T-cell (primary cell): ENCODE measurements at regions not wholly inside any gene's neighbourhood (a gene's known extent, or its start where the extent isn't known, plus 50 kb on each side); places are given as distances from the start of the nearest gene placed in this dataset.

Source experiments
- ATAC-seq, 4 experiments: fragments of 200-7000 bp in 3 of 4; fragments of 150-1000 bp in 1 of 4; cut with Tn5 transposase; replicated peaks in 1 of 4; 1 replicate in 3 of 4; 2 replicates in 1 of 4; pipeline ENCODE4 v1.10.0; 2021; ENCODE audit warnings: moderate library complexity in 3 of 4, mild to moderate bottlenecking in 2 of 4, moderate number of reproducible peaks in 1 of 4
- CTCF ChIA-PET, 2 donors: fragments of 300-600 bp; sonication (Branson Sonifier 250); formaldehyde crosslinking; loops; one replicate each; lab custom pipeline; 2022; ENCODE audit warnings: antibody characterized with exemption in 2 of 2; lab: Charles Lee
- POLR2A ChIA-PET, 2 donors: fragments of 300-600 bp; sonication (Branson Sonifier 250); formaldehyde crosslinking; loops; one replicate each; lab custom pipeline; 2022; ENCODE audit warnings: antibody characterized with exemption in 2 of 2; lab: Charles Lee
- DNase-seq, 35 experiments: peaks; one replicate each; pipeline versions ENCODE4 v3.0.0 to v3.0.0-alpha.2; 2013 to 2023
- H3K27ac ChIP-seq: one replicate; pipeline ENCODE4 v1.5.1; 2013; ENCODE audit warnings: low read length
- H3K27me3 ChIP-seq, 2 experiments: replicated peaks in 1 of 2; 1 replicate in 1 of 2; 2 replicates in 1 of 2; pipeline versions ENCODE4 v1.6.1 to v1.7.0; 2013; ENCODE audit warnings: low read length in 1 of 2, mixed read lengths in 1 of 2; ENCODE audit not compliant: control insufficient read depth in 2 of 2, insufficient read depth in 2 of 2; ENCODE audit errors: extremely low read depth in 1 of 2
- H3K36me3 ChIP-seq, 2 donors: 1 replicate in 1 of 2; 2 replicates in 1 of 2; pipeline versions ENCODE4 v1.6.1 to v1.7.0; 2013; ENCODE audit warnings: low read length in 1 of 2; ENCODE audit not compliant: control insufficient read depth in 2 of 2, insufficient read depth in 1 of 2; ENCODE audit errors: extremely low read depth in 1 of 2
- H3K4me1 ChIP-seq, 2 experiments: 1 replicate in 1 of 2; 2 replicates in 1 of 2; pipeline versions ENCODE4 v1.6.1 to v1.7.0; 2013; ENCODE audit warnings: low read length in 2 of 2, mixed read lengths in 1 of 2; ENCODE audit not compliant: insufficient read depth in 2 of 2, control insufficient read depth in 1 of 2; ENCODE audit errors: extremely low read depth in 1 of 2
- H3K4me3 ChIP-seq, 2 donors: 1 replicate in 1 of 2; 2 replicates in 1 of 2; pipeline versions ENCODE4 v1.5.1 to v1.7.0; 2013; ENCODE audit warnings: mild to moderate bottlenecking in 2 of 2, low read length in 1 of 2, moderate library complexity in 1 of 2; ENCODE audit not compliant: control insufficient read depth in 1 of 2; ENCODE audit errors: extremely low read depth in 1 of 2
- H3K9me3 ChIP-seq: 2 replicates; pipeline ENCODE4 v1.7.0; 2013
- H3K27ac Mint-ChIP-seq, 2 donors: one replicate each; pipeline ENCODE4 v1.8.0; 2020 to 2021; ENCODE audit warnings: mild to moderate bottlenecking in 2 of 2, mixed read lengths in 2 of 2
- H3K27me3 Mint-ChIP-seq, 2 donors: one replicate each; pipeline ENCODE4 v1.8.0; 2021 to 2022; ENCODE audit warnings: mixed read lengths in 2 of 2
- H3K36me3 Mint-ChIP-seq: one replicate; pipeline ENCODE4 v1.8.0; 2021; ENCODE audit warnings: mixed read lengths
- H3K4me1 Mint-ChIP-seq, 3 donors: one replicate each; pipeline ENCODE4 v1.8.0; 2020 to 2022; ENCODE audit warnings: mixed read lengths in 3 of 3, mild to moderate bottlenecking in 1 of 3
- H3K4me3 Mint-ChIP-seq, 3 donors: one replicate each; pipeline ENCODE4 v1.8.0; 2020 to 2022; ENCODE audit warnings: mild to moderate bottlenecking in 3 of 3, mixed read lengths in 3 of 3, moderate library complexity in 3 of 3
- H3K9me3 Mint-ChIP-seq, 3 donors: one replicate each; pipeline ENCODE4 v1.8.0; 2020 to 2022; ENCODE audit warnings: mixed read lengths in 3 of 3
- WGBS: methylation state at CpG from one replicate; pipeline ENCODE4 v1.1.5; 2013; ENCODE audit warnings: missing lambda C conversion rate; ENCODE audit not compliant: insufficient coverage; 5-methylcytosine and 5-hydroxymethylcytosine counted together

- no peak overlapping the region for H3K4me3 ChIP-seq
- WGBS: 90% methylated on average over 2 of the region's 4 CpGs
- H3K36me3 Mint-ChIP-seq: peaks cover 8% of the 10 kb centered on the region
- H3K4me3 Mint-ChIP-seq: no peak overlapping the region
- DNase-seq: no peak
- ATAC-seq: no peak
- ChIA-PET CTCF (no interaction called here), POLR2A (no interaction called here)
- no peaks in the 10 kb centered on the region for H3K9me3 ChIP-seq
- no peaks in the 10 kb centered on the region for H3K36me3 ChIP-seq
- peaks cover 0 to 3% of the 10 kb centered on the region in 2 donors for H3K27me3 Mint-ChIP-seq
- no peaks in the 10 kb centered on the region for H3K9me3 Mint-ChIP-seq
- H3K4me1 Mint-ChIP-seq: peaks cover 15 to 27% (median 15%) of the 10 kb centered on the region in 3 donors
- no peaks in the 10 kb centered on the region for H3K27me3 ChIP-seq
- no peak overlapping the region for H3K27ac Mint-ChIP-seq
- H3K27ac ChIP-seq: no peak overlapping the region
- peaks cover 0 to 4% of the 10 kb centered on the region in 2 experiments for H3K4me1 ChIP-seq
Observed at GRCh38 chr17:63066158-63066813, 100.3 kb downstream of the TANC2 start.

GRCh38 chr17:63069245-63069644 lies 103.2 kb downstream of the TANC2 start:
- H3K4me3 ChIP-seq: no peak overlapping the region
- no peak overlapping the region for H3K27ac ChIP-seq
- Mint-ChIP-seq H3K27ac (no peak overlapping the region), H3K36me3 (peaks cover 8% of the 10 kb centered on the region), H3K4me1 (peaks cover 15 to 25% (median 15%) of the 10 kb centered on the region in 3 donors), H3K4me3 (no peak overlapping the region), H3K9me3 (no peaks in the 10 kb centered on the region), H3K27me3 (peaks cover 0 to 3% of the 10 kb centered on the region in 2 donors)
- CTCF ChIA-PET: no interaction called here
- DNase-seq (no peak), ATAC-seq (no peak)
- WGBS: 36% methylated on average over 1 of the region's 1 CpG
- H3K36me3 ChIP-seq: no peaks in the 10 kb centered on the region
- no peaks in the 10 kb centered on the region for H3K27me3 ChIP-seq
- H3K4me1 ChIP-seq: peaks cover 0 to 4% of the 10 kb centered on the region in 2 experiments
- POLR2A ChIA-PET: interaction anchor here in 1 of 2 donors (0.6 kb wide), 1 partner anchor 155 kb away, joined by 3 read pairs; no protein-coding TSS in a partner anchor
- no peaks in the 10 kb centered on the region for H3K9me3 ChIP-seq

- ChIA-PET CTCF (no interaction called here), POLR2A (no interaction called here)
- no peak overlapping the region for H3K4me3 ChIP-seq
- H3K27me3 Mint-ChIP-seq: peaks cover 0 to 3% of the 10 kb centered on the region in 2 donors
- H3K4me3 Mint-ChIP-seq: no peak overlapping the region
- ATAC-seq (no peak), DNase-seq (no peak)
- no peaks in the 10 kb centered on the region for H3K36me3 ChIP-seq
- peaks cover 6% of the 10 kb centered on the region for H3K36me3 Mint-ChIP-seq
- H3K9me3 ChIP-seq: no peaks in the 10 kb centered on the region
- H3K4me1 ChIP-seq: peaks cover 0 to 4% of the 10 kb centered on the region in 2 experiments
- no peak overlapping the region for H3K27ac Mint-ChIP-seq
- H3K9me3 Mint-ChIP-seq: no peaks in the 10 kb centered on the region
- H3K4me1 Mint-ChIP-seq: peaks cover 13 to 23% (median 15%) of the 10 kb centered on the region in 3 donors
- no peaks in the 10 kb centered on the region for H3K27me3 ChIP-seq
- no CpG with 5 or more reads among the region's 1 CpG for WGBS
- no peak overlapping the region for H3K27ac ChIP-seq
Observed at GRCh38 chr17:63070031-63070430, 104.0 kb downstream of the TANC2 start.

GRCh38 chr17:63071797-63072196 lies 105.8 kb downstream of the TANC2 start:
- H3K4me1 Mint-ChIP-seq: peaks cover 6 to 11% (median 6%) of the 10 kb centered on the region in 3 donors
- ChIA-PET CTCF (no interaction called here), POLR2A (no interaction called here)
- Histone ChIP-seq H3K4me3 (no peak overlapping the region), H3K4me1 (no peaks in the 10 kb centered on the region), H3K27me3 (no peaks in the 10 kb centered on the region), H3K36me3 (no peaks in the 10 kb centered on the region), H3K27ac (no peak overlapping the region), H3K9me3 (no peaks in the 10 kb centered on the region)
- no peak overlapping the region for H3K27ac Mint-ChIP-seq
- no peaks in the 10 kb centered on the region for H3K27me3 Mint-ChIP-seq
- ATAC-seq: no peak
- WGBS: 80% methylated on average over 2 of the region's 2 CpGs
- H3K9me3 Mint-ChIP-seq: no peaks in the 10 kb centered on the region
- peaks cover 4% of the 10 kb centered on the region for H3K36me3 Mint-ChIP-seq
- DNase-seq: no peak
- H3K4me3 Mint-ChIP-seq: no peak overlapping the region

DNA sequence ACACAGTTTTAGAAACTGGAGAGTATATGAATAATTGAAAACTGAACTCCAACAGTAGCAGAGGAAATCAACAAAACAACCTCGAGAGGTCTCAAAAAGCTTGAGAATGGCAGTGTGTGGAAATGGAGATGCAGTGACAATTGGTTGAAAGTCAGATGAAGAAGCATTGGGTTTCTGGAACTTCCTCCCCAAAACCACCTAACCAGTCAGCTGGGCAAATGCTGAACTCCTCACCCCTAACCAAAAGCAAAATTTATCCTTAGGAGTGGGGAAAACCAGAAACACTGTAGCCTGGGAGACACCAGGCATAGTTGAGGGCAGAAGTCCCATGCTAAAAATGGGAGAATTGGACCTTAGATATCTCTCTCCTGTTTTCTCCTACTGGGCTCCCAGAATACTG lies 109.9 kb downstream of the TANC2 start:
- no peaks in the 10 kb centered on the region for H3K27me3 Mint-ChIP-seq
- no peak for DNase-seq

GRCh38 chr17:63078707-63079106 lies 112.7 kb downstream of the TANC2 start:
- 93% methylated on average over 2 of the region's 3 CpGs for WGBS
- Histone ChIP-seq H3K4me3 (no peak overlapping the region), H3K36me3 (no peaks in the 10 kb centered on the region), H3K9me3 (no peaks in the 10 kb centered on the region), H3K4me1 (no peaks in the 10 kb centered on the region), H3K27ac (no peak overlapping the region), H3K27me3 (no peaks in the 10 kb centered on the region)
- Mint-ChIP-seq H3K9me3 (no peaks in the 10 kb centered on the region), H3K36me3 (peaks cover 4% of the 10 kb centered on the region), H3K27ac (no peak overlapping the region), H3K27me3 (no peaks in the 10 kb centered on the region), H3K4me1 (peaks cover 0 to 3% (median 3%) of the 10 kb centered on the region in 3 donors), H3K4me3 (no peak overlapping the region)
- ChIA-PET POLR2A (no interaction called here), CTCF (no interaction called here)
- no peak for DNase-seq
- no peak for ATAC-seq

More for the DNA sequence above, 109.9 kb downstream of the TANC2 start:
- H3K9me3 ChIP-seq: no peaks in the 10 kb centered on the region
- H3K27me3 ChIP-seq: no peaks in the 10 kb centered on the region
- ChIA-PET CTCF (no interaction called here), POLR2A (no interaction called here)
- no peak for ATAC-seq
- Mint-ChIP-seq H3K36me3 (peaks cover 4% of the 10 kb centered on the region), H3K4me3 (no peak overlapping the region), H3K9me3 (no peaks in the 10 kb centered on the region), H3K27ac (no peak overlapping the region), H3K4me1 (peaks cover 0 to 6% (median 3%) of the 10 kb centered on the region in 3 donors)
- WGBS: 0% methylated on average over 1 of the region's 1 CpG
- no peak overlapping the region for H3K27ac ChIP-seq
- no peaks in the 10 kb centered on the region for H3K36me3 ChIP-seq
- H3K4me1 ChIP-seq: no peaks in the 10 kb centered on the region
- H3K4me3 ChIP-seq: no peak overlapping the region
